Inflammatory macrophage (primary cell): ENCODE measurements at regions not wholly inside any gene's neighbourhood (a gene's known extent, or its start where the extent isn't known, plus 50 kb on each side); places are given as distances from the start of the nearest gene placed in this dataset.
A peak's percentile ranks its signal among the peaks of the same experiment; 100 is the strongest.

Source experiments
- DNase-seq, 2 donors: peaks; one replicate each; pipeline ENCODE4 v3.0.0-alpha.2; 2020 to 2022

DNA sequence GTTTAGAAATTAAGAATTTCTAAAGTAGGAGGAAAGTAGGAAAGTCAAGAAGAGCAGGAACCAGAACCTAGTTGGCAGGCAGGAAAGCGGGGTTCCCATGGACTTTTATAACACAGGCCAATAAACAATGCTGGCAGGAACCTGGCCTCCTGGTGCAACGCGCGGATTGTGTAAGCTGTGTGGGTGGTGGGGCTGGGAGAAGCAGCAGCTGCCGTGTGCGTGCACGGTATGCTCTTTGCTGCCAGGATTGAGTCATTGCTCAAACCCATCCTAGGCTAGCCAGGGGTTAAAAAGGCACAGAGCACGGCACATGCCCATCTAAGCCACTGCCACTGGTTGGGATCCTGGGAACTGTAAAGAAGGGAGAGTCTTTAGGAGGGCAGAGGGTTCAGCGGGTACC is 209.9 kb upstream of the RGMA start:
- peak; percentile 39 to 61 for DNase-seq

DNA sequence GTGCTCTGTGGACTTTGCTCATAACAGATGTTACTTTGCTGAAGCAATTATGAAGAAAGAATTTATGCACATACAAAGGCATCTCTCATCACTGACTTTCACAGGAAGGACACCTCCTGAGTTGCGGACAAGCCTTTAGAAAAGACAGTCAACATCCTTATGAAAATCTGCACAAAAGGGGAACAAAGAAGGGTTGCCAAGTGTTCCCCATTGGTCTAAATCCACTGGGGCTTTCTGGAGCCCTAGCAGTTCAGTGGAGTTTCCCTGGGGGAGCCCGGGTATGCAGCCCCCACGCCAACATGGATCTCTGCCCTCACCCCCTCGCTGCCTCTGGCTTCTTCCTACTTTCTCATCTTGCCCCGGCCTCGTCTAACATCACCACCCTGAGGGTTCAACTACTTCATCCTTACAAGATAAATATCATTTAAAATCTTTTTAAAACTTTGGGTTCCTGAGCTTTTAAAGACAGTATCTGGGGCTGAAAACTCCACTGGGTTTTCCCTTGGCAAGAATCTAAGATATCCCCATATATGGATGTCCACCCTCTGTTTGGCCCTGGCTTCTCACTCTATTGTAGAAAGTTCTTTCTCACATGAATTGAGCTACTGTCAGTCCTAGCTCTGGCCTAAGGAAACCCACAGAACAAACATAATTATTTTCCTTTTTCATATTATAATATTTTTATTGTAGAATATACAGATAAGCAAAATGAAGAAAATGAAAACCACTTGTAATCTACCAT is 207.9 kb upstream of the RGMA start:
- DNase-seq, result no peak

DNA sequence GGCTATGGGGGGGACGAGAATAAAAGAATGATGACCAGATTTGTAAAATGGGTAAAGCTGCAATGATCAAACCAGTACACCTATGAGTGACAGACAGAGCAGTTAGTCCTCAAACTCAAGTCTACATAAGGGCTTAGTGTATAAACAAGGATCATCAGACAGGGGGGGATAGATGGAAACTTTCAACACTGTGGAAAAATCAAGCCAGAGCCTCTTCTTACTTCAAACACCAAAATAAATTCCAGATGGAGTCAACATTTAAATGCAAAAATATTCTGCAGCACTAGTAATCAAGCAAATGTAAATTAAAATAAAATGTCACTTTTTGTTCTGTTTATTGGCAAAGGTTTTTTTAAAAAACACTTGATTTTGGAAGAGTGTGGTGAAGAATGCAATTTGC is 205.9 kb upstream of the RGMA start:
- no peak for DNase-seq

DNA sequence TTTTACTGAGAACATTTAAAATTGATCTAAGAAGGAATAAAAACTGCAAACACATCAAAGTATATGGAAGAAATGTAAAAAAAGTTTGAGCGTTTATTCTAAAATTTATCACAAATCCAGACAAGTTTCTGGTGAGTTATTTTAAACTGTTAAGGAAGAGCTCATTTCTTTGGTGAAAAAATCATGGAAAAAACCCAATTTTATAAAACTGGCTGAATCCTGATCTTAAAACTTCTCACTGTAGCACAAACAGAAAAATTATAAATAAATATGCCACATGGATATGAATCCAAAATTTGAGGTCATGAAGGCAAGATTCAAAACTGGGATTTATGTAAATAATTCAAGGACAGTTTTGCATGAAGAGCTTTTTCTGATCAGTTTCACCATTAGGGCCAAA is 205.1 kb upstream of the RGMA start:
- no peak for DNase-seq

DNA sequence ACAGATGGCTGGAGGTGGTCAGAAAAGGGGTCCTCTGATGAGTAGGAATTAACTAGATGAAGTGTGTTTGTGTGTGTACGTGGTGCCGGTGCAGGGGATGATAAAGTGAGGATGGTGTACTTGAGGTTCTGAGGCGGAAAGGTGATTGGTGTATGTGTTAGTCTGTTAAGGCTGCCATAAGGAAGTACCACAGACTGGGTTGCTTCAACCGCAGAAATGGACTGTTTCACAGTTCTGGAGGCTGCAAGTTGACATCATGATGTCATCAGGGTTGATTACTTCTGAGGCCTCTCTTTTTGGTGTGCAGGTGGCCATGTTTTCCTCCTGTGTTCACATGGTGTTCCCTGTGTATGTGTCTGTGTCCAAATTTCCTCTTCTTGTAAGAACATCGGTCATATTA is 202.4 kb upstream of the RGMA start:
- DNase-seq, result no peak

DNA sequence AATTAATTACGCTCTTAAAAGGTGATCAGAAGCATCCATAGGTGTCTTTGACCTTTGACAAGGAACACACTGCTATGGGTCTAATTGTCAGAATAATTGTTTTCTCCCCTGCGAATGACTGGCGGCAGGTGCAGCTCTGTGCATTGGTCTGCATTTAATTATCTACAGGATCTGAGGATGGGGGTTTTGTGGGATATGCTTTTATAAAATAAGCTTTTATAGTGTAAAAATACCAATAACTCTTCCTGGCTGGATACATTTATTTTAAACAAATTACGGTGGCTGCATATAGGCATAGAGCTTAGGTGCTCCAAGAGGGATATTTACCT is 201.6 kb upstream of the RGMA start:
- no peak for DNase-seq

DNA sequence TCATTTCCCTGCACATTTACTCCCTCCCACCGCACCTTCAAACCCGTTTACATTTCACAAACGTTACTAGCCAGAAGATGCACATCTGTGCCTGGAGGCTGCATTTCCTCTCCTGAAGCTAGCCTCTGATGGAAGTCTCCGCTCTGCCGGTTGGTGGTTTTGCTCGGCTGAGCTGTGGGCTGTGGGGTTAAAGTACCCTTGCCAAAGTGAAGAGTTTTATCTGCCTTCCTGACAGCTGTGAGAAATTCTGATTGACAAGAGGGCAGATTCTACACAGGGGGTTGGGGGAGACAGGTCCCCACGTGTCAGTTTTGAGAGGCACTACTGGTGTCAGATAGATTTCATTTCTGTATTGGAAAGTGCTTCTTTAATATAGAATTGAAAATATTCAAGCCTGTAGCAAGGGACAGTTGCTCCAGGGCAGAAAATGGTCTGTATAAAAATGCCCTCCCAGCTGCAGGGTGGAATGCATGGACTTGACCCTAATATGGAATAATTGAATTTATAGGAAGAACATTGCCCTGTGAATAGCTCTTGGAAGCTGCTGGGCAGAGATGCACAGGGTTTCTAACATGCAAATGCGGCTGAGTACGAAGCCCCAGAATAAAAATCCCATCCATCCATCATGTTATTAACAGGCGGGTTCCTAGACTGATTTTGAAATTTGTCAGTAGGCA is 201.1 kb upstream of the RGMA start:
- DNase-seq, result no peak

DNA sequence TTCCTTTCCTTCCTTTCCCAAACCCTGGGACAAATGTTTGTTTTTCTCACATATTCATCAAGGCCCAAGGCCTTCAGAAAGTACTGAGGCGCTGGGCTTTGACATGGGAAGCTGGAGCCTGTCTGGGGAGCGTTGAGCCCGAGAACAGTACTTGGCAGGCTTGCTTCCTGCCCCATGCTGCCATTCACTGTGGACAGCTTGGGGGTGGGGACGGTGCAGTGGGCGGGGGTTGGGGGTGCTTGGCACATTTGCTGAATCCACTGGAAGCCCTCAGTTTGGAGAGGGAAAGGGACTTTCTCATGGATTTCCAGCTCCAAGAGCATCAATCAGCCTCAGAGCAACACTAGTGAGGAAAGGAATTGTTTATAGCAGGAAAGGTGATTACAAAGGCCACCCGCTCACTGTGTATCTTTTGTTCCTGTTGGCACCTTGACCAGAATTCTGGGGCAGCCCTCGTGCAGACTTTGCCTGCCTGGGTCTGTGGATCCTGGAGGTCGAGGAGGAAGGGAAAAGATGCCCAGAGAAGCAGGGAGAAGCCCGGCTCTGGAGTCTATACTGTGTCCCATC is 199.8 kb upstream of the RGMA start:
- no peak for DNase-seq

DNA sequence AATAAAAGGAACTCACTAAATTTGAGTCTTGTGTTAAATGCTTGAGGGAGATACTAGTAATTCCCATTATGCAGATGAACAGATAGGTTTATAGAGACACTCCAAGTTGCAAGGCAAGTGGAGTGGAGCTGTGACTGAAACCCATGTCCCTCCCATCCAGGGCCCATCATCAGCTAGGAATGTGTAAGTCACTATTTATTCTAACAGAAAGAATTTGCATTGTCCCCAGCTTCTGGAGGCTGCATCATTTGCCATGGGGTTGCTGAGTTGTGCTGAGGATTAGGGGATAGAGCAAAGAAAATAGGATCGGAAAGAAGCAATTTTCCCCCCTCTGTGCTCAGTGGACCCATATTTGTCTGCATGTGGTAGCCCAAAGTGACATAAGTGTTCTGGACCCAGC is 197.4 kb upstream of the RGMA start:
- DNase-seq, result no peak

DNA sequence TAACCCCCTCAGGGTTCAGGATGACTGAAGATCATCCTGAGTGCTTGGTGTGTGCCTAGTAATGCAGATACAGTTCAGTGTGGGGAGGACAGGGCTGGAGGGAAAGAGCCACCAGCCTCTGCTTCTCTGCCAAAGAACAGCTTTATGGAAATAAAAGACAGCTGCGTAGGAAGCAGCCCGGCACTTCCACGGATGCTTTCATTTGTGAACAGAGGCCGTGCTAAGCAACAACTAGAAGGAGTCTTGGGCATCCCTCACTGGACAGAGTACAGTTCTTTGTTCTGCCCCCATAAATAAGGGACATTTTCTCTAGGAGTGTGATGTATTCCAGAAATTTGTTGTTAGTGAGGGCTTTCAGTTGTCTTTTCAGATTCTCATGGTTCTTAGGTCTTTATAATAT is 194.8 kb upstream of the RGMA start:
- DNase-seq, result no peak

DNA sequence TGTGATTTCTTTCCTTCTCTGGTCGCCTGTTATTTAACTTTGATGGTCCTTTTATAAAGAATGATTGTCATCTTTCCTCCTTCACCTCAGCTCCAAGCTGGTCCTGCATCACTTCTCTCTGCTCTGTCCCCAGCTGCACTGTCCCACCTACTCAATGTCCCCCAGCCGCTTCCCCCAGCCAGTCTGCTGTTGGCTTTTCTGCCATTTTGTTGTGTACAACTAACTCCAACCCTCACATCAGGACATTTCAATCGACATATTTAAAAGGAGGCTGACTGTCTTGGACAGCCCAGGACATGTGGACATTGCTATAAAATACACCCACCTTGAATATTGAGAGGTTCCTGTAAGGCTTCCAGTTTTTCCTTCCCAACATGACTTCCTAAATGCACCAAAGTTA is 193.8 kb upstream of the RGMA start:
- DNase-seq, result no peak

DNA sequence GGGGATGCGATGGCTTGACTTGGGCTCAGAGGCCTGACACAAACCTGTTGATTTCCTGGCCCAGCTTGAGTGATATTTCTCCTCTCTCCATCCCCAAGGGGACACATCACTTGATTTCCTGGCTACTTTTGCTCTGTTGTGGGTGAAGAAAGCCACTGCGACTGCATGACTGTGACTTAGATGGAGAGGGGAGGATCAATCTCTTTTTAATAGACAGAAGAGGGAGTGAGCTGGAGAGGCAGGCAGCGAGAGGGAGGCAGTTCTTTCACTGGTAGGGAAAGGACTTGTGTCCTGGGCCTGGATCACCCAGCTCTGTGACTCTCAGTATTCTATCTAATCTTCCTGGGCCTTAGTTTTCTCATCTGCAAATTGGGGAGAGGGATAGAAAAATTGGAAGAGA is 189.8 kb upstream of the RGMA start:
- no peak for DNase-seq

DNA sequence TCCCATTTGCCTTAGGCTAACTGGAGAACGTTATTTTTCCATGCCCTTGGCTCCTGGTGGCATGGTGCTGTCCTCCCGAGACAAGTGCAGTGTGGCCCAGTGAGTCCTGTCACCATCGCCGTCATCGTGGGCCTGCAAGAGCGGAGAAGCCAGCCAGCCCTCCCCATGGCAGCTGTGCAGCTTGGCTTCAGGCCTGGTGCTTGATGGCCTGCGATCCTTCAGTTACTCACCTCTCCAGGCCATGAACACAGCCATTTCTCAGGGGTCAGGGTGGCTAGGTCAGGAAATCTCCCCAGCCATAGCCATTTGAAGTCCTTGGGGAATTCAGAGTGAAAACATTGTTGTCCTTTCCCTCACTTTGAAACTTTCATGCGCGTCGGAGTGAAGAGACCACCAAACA is 189.0 kb upstream of the RGMA start:
- DNase-seq, result no peak

DNA sequence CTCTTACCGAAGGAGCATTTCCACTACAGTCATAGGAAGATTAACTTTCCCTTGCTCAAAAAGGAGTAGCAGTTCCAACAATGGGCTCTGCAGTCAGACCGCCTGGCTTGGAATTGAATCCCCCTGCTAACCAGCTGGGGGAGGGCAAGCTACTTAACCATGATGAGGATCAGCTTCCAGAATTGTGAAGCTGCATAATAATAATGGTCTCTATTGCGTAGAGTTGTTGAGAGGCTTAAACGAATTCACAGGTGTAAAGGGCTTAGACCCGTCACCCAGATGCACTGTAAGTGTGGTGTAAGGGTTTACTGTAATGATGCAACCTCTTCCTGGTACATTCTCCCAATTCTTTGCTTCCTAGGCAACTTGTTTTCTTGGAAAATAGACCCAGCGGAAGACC is 185.2 kb upstream of the RGMA start:
- no peak for DNase-seq

DNA sequence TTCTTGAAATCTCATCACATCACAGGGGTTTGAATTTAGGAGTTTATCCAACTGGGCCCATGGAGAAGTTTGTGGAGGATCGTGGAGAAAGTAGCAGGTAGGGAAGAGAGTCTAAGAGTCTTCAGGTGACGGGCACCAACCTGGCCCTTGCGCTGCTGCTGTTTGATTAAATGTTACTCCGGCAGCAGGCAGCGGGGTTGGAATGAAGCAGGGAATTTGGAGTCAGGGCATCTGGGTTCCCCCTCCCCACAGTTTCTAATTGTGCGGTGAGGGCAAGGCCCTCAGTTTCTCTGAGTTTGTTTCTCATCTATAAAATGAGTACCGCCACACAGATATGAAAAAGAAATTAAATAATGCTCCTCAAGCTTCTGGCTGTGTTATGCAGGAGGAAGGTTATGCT is 182.9 kb upstream of the RGMA start:
- DNase-seq, result no peak

DNA sequence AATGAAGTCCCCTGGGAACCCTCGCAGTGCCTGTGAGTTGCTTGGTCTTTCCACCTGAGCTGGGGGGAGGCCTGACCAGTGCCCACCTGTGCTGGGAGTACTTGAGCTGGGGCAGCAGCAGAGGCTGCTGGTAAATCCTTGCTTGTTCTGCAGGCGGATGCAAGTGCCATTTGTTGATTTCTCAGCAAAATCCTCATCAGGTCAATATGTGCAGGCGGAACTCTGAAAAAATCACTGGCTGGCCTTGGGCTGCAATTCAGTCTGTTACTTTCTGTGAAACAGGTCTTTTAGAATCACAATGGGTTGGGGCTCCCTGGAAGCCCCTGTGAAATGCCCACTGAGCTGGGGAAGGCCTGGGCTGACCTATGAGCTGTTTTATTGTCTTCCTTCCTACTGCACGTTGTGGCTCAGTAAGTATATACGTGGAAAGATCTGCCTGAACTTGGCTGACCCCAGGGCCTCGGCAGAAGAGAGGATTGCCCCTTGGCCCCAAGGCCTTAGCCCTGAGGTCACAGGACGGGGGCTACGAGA is 182.0 kb upstream of the RGMA start:
- DNase-seq, result no peak

DNA sequence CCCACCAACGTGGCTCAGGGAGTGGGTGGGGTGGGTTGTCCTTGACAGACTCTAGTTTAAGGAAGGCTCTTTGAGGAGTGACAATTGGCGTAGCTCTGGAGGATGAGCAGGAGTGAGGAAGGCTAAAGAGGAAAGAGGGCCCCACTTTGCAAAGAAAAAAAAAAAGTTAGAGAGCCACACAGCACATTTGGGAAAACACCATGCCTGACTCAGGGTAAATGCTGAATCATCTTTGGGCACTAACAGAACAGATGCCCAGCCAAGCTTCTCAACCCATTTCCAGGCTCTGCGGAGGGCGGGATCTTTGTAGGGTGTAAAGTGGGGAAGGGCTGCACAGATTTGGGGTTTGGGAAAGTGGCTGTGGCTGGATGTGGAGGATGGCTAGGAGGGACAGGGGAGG is 179.1 kb upstream of the RGMA start:
- no peak for DNase-seq

DNA sequence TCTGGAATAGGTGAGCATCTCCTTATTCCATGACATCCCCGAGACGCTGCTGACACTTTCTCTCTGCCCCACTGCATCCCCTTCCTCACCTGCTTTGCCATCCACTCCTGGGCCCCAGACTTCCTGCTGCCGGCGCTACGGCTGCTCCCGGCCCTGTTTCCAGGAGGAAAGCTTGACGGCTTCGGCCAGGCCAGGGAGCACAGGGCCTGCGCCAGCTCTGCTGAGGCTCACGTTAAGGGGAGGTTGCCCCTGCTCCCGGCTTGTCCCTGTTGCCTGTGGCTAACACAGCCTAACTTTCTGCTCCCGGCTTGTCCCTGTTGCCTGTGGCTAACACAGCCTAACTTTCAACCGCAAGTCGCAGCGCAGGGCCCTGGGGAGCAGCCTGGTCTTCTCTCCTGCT is 177.3 kb upstream of the RGMA start:
- no peak for DNase-seq

DNA sequence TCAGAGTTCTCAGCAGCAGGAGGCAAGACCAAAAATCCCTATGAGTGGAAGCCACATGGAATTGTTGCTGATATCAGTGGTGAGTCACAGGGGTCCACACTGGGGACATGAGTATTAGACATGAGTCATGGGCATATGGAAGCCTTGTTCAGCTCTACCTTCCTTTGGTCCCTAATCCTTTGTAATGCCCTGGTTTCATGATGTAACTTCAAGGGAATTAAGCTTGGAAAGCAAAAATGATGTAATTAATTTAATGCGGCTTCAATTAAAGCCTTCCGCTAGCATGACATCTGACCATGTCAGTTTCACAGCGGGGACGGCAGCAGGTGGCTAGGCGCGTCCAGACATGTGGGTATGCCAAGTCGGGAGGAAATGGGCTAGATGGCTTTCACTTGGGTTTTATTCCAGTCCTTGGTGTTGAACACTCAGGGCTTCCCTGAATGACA is 176.1 kb upstream of the RGMA start:
- no peak for DNase-seq

DNA sequence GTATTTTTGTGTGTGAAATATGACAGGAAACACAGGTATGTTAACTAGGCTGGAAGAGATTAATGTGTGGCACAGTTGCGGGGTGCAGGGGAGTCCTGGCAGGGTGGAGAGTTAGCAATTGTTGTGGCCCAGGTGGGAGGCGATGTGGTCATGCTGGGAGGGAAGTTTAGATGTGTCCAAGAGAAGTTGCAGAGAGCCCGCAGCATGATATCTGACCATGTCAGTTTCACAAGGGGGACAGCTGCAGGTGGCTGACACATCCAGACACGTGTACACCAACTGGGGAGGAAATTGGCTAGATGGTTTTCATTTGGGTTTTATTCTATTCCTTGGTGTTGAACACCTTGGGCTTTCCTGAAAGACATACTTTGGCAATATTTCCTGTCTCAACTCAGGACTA is 172.8 kb upstream of the RGMA start:
- DNase-seq, result peak in 1 of 2 donors; percentile 19

DNA sequence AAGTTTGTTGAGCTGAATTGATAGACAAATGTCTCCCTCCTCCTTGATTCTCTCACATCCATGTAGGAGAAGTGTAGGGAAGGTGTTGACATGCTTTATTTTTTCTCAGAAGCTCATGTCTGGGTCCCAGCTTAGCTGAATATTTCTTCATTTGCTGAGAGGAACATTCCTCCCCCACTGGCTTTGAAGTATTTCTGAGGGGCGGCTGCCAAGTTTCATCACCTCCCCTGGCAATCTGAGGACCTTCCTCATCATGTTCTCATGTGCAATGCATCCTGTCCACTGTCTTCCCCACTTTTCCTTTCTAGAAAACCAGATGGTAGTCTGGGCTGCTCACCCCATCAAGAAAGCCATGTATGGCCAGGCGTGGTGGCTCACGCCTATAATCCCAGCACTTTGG is 168.9 kb upstream of the RGMA start:
- peak; percentile 19 to 20 for DNase-seq

DNA sequence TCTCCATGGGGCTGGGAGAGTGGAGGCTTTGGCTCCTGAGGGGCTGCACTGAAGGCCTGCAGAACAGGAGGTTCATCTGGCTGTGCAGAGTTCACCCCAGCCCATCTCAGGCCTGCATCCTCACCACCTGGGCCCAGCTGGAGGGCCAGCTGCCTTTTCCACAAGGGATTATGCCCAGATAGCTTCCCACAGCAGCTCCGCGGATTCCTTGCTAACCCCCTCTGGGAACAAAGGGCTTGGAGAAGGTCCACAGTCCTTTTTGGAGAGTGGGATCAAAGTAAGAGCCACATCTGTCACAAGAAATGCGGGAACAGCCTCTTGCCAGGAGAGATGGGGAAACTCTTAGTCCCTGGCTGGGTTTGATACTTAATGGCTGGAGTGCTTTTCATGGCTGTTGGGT is 164.7 kb upstream of the RGMA start:
- no peak for DNase-seq

DNA sequence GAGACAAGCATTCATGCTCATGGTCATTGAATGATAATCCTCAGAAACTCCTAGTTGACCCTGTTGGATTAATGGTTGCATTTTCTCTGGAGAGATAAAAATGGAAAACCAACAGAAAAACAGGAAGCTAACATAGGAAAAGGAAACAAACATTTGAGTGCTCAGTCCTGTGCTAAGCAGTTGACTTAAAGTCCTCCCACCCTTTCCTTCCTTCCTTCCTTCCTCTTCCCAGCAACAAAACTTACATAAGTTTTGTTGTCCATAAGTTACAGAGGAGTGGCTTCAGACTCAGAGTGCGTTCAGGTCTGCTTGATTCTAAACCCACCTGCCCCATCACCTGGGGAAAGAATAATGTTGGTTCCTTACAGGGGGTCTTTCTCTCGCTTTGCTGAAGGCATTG is 163.8 kb upstream of the RGMA start:
- peak; percentile 48 to 69 for DNase-seq

DNA sequence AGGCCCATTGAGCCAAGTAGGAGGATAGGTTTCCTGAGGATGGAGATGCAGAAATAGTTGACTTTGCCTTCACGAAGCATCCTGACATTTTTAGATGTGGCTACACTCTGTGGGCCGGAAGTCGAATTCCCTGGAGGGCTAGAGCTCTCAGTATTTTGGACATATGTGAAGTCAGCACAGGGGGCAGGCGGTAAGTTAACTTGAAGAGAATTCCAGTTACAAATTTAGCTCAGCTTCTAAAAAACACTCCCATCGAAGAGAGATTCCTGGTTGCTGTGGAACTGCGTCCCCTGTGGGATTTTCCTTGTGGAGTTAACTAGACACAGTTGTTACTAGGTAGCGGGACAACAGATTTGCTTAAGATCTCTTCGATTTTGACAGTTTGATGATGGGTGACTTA is 161.9 kb upstream of the RGMA start:
- no peak for DNase-seq
